ENCODE measurements at regions not wholly inside any gene's neighbourhood (a gene's known extent, or its start where the extent isn't known, plus 50 kb on each side); places are given as distances from the start of the nearest gene placed in this dataset.

- intact Hi-C loops (cut with micrococcal nuclease; ENCODE audit: unreplicated experiment) = no loop called here
- no peak for TF ChIP-seq CTCF (conservative IDR thresholded peaks at IDR 0.05; ENCODE audit: low read depth, low read length)
- no peak for TF ChIP-seq EZH2 (IDR thresholded peaks at IDR 0.05; ENCODE audit: borderline replicate concordance, low read depth, low read length, poor library complexity, severe bottlenecking)
- Histone ChIP-seq H3K36me3 (ENCODE audit: insufficient read depth, low read length, poor library complexity, severe bottlenecking) (no peaks in the 10 kb centered on the region), H3K4me3 (ENCODE audit: low read depth, low read length, poor library complexity, severe bottlenecking) (no peak overlapping the region), H3K4me1 (ENCODE audit: insufficient read depth, low read length, poor library complexity, severe bottlenecking) (peaks cover 8% of the 10 kb centered on the region), H3K27ac (ENCODE audit: low read depth, low read length, poor library complexity, severe bottlenecking) (no peak overlapping the region), H3K9me3 (ENCODE audit: low read depth, low read length, poor library complexity, severe bottlenecking) (no peaks in the 10 kb centered on the region), H3K27me3 (replicated peaks; ENCODE audit: insufficient read depth, low read depth, low read length, poor library complexity) (no peaks in the 10 kb centered on the region)
- BruUV-seq (replicated peaks) = no TSS peak
- POLR2A ChIA-PET (ENCODE audit: low non-redundant PET) = no interaction called here
- CTCF ChIA-PET = no interaction called here
- no peak for DNase-seq (ENCODE audit: low spot score)
These were observed 235.9 kb downstream of the LY86 start for GRCh38 chr6:6824381-6824780.

- Histone ChIP-seq H3K27ac (ENCODE audit: low read depth, low read length, poor library complexity, severe bottlenecking) (no peak overlapping the region), H3K4me3 (ENCODE audit: low read depth, low read length, poor library complexity, severe bottlenecking) (no peak overlapping the region), H3K36me3 (ENCODE audit: insufficient read depth, low read length, poor library complexity, severe bottlenecking) (no peaks in the 10 kb centered on the region), H3K4me1 (ENCODE audit: insufficient read depth, low read length, poor library complexity, severe bottlenecking) (peaks cover 8% of the 10 kb centered on the region), H3K27me3 (replicated peaks; ENCODE audit: insufficient read depth, low read depth, low read length, poor library complexity) (no peaks in the 10 kb centered on the region), H3K9me3 (ENCODE audit: low read depth, low read length, poor library complexity, severe bottlenecking) (no peaks in the 10 kb centered on the region)
- CTCF ChIA-PET = no interaction called here
- DNase-seq (ENCODE audit: low spot score) = no peak
- no TSS peak for BruUV-seq (replicated peaks)
- intact Hi-C loops (cut with micrococcal nuclease; ENCODE audit: unreplicated experiment) = no loop called here
- no peak for TF ChIP-seq EZH2 (IDR thresholded peaks at IDR 0.05; ENCODE audit: borderline replicate concordance, low read depth, low read length, poor library complexity, severe bottlenecking)
- no peak for TF ChIP-seq CTCF (conservative IDR thresholded peaks at IDR 0.05; ENCODE audit: low read depth, low read length)
- POLR2A ChIA-PET (ENCODE audit: low non-redundant PET) = no interaction called here
These were observed 236.8 kb downstream of the LY86 start for GRCh38 chr6:6825193-6825784.

GRCh38 chr6:6826095-6826901 is 237.8 kb downstream of the LY86 start:
- DNase-seq (ENCODE audit: low spot score) = no peak
- Histone ChIP-seq H3K36me3 (ENCODE audit: insufficient read depth, low read length, poor library complexity, severe bottlenecking) (no peaks in the 10 kb centered on the region), H3K9me3 (ENCODE audit: low read depth, low read length, poor library complexity, severe bottlenecking) (no peaks in the 10 kb centered on the region), H3K4me1 (ENCODE audit: insufficient read depth, low read length, poor library complexity, severe bottlenecking) (peaks cover 8% of the 10 kb centered on the region), H3K27ac (ENCODE audit: low read depth, low read length, poor library complexity, severe bottlenecking) (peak overlapping the region; percentile 29), H3K27me3 (replicated peaks; ENCODE audit: insufficient read depth, low read depth, low read length, poor library complexity) (no peaks in the 10 kb centered on the region), H3K4me3 (ENCODE audit: low read depth, low read length, poor library complexity, severe bottlenecking) (no peak overlapping the region)
- ChIA-PET POLR2A (ENCODE audit: low non-redundant PET) (no interaction called here), CTCF (no interaction called here)
- no peak for TF ChIP-seq CTCF (conservative IDR thresholded peaks at IDR 0.05; ENCODE audit: low read depth, low read length)
- TF ChIP-seq EZH2 (IDR thresholded peaks at IDR 0.05; ENCODE audit: borderline replicate concordance, low read depth, low read length, poor library complexity, severe bottlenecking) = no peak
- intact Hi-C loops (cut with micrococcal nuclease; ENCODE audit: unreplicated experiment) = no loop called here
- no TSS peak for BruUV-seq (replicated peaks)
